Testis (tissue), 2 donors: ENCODE measurements at regions not wholly inside any gene's neighbourhood (a gene's known extent, or its start where the extent isn't known, plus 50 kb on each side); places are given as distances from the start of the nearest gene placed in this dataset.

Source experiments
- CTCF ChIP-seq, 3 experiments: fragments of 450-650 bp in 2 of 3; fragments of 200-600 bp in 1 of 3; sonication (generic) in 1 of 3; IDR thresholded peaks; one replicate each; pipeline ENCODE4 v1.5.1; 2016 to 2019; ENCODE audit warnings: antibody characterized with exemption in 3 of 3, mild to moderate bottlenecking in 2 of 3, moderate library complexity in 1 of 3
- POLR2A ChIP-seq: fragments of 450-650 bp; IDR thresholded peaks from one replicate; pipeline ENCODE4 v1.6.1; 2017; ENCODE audit warnings: antibody characterized with exemption, mild to moderate bottlenecking, moderate library complexity

- no peak for TF ChIP-seq CTCF (IDR thresholded peaks at IDR 0.05)
- no peak for TF ChIP-seq POLR2A
These were observed 63.6 kb upstream of the IL12B start for GRCh38 chr5:159393854-159394274.
